ENCODE measurements at regions not wholly inside any gene's neighbourhood (a gene's known extent, or its start where the extent isn't known, plus 50 kb on each side); places are given as distances from the start of the nearest gene placed in this dataset.

GRCh38 chr5:57764479-57765089 is 282.0 kb upstream of the ACTBL2 start:
- no peaks in the 10 kb centered on the region for H3K27me3 ChIP-seq
- no peak for TF ChIP-seq CTCF (IDR thresholded peaks at IDR 0.05)
- H3K27ac ChIP-seq = no peak overlapping the region
- no peaks in the 10 kb centered on the region for H3K36me3 ChIP-seq
- no peak for DNase-seq (ENCODE audit: low spot score)
- H3K4me3 ChIP-seq = no peak overlapping the region
- no peaks in the 10 kb centered on the region for H3K9me3 ChIP-seq
- H3K4me1 ChIP-seq = no peaks in the 10 kb centered on the region

GRCh38 chr5:57761513-57761912 is 278.9 kb upstream of the ACTBL2 start:
- TF ChIP-seq CTCF (IDR thresholded peaks at IDR 0.05) = no peak

GRCh38 chr5:57754616-57755015 is 272.0 kb upstream of the ACTBL2 start:
- no peaks in the 10 kb centered on the region for H3K4me1 ChIP-seq
- no peaks in the 10 kb centered on the region for H3K36me3 ChIP-seq
- DNase-seq (ENCODE audit: low spot score) = no peak
- no peak for TF ChIP-seq CTCF (IDR thresholded peaks at IDR 0.05)
- H3K27me3 ChIP-seq = no peaks in the 10 kb centered on the region
- H3K9me3 ChIP-seq = no peaks in the 10 kb centered on the region
- no peak overlapping the region for H3K4me3 ChIP-seq
- no peak overlapping the region for H3K27ac ChIP-seq

More at GRCh38 chr5:57761513-57761912, 278.9 kb upstream of the ACTBL2 start:
- no peaks in the 10 kb centered on the region for H3K27me3 ChIP-seq
- H3K36me3 ChIP-seq = no peaks in the 10 kb centered on the region
- no peak overlapping the region for H3K27ac ChIP-seq
- no peak for DNase-seq (ENCODE audit: low spot score)
- H3K4me3 ChIP-seq = no peak overlapping the region
- H3K4me1 ChIP-seq = no peaks in the 10 kb centered on the region
- no peaks in the 10 kb centered on the region for H3K9me3 ChIP-seq

GRCh38 chr5:57753446-57753845 is 270.8 kb upstream of the ACTBL2 start:
- no peaks in the 10 kb centered on the region for H3K27me3 ChIP-seq
- no peaks in the 10 kb centered on the region for H3K36me3 ChIP-seq
- H3K4me3 ChIP-seq = no peak overlapping the region
- no peak overlapping the region for H3K27ac ChIP-seq
- TF ChIP-seq CTCF (IDR thresholded peaks at IDR 0.05) = no peak
- H3K4me1 ChIP-seq = no peaks in the 10 kb centered on the region
- H3K9me3 ChIP-seq = no peaks in the 10 kb centered on the region
- no peak for DNase-seq (ENCODE audit: low spot score)

- Histone ChIP-seq H3K4me3 (no peak overlapping the region), H3K9me3 (no peaks in the 10 kb centered on the region), H3K27ac (no peak overlapping the region), H3K36me3 (no peaks in the 10 kb centered on the region), H3K27me3 (no peaks in the 10 kb centered on the region), H3K4me1 (no peaks in the 10 kb centered on the region)
- no peak for DNase-seq (ENCODE audit: low spot score)
- TF ChIP-seq CTCF (IDR thresholded peaks at IDR 0.05) = no peak
These were observed 269.1 kb upstream of the ACTBL2 start for GRCh38 chr5:57751710-57752109.

- DNase-seq (ENCODE audit: low spot score) = no peak
- Histone ChIP-seq H3K27ac (no peak overlapping the region), H3K9me3 (no peaks in the 10 kb centered on the region), H3K27me3 (no peaks in the 10 kb centered on the region), H3K4me3 (no peak overlapping the region), H3K4me1 (no peaks in the 10 kb centered on the region), H3K36me3 (no peaks in the 10 kb centered on the region)
- TF ChIP-seq CTCF (IDR thresholded peaks at IDR 0.05) = no peak
These were observed 268.3 kb upstream of the ACTBL2 start for GRCh38 chr5:57750891-57751290.
